ENCODE measurements at regions not wholly inside any gene's neighbourhood (a gene's known extent, or its start where the extent isn't known, plus 50 kb on each side); places are given as distances from the start of the nearest gene placed in this dataset.

GRCh38 chr17:83190004-83190385 lies 110.6 kb downstream of the METRNL start:
- Histone ChIP-seq H3K18ac (ENCODE audit: extremely low read depth, low read length) (no peak overlapping the region), H2AK5ac (ENCODE audit: low read depth, low read length) (no peak overlapping the region)
- no peak for FAIRE-seq

More at GRCh38 chr17:83190004-83190385, 110.6 kb downstream of the METRNL start:
- Histone ChIP-seq H2BK15ac (ENCODE audit: low read length) (no peak overlapping the region), H3K4me1 (replicated peaks in 1 of 4; ENCODE audit: control insufficient read depth in 3 of 4, insufficient read depth in 4 of 4, low read length in 3 of 4) (no peaks in the 10 kb centered on the region), H2BK120ac (replicated peaks; ENCODE audit: low read depth, low read length) (no peak overlapping the region), H3K27me3 (replicated peaks in 1 of 4; ENCODE audit: control insufficient read depth in 3 of 4, extremely low read depth in 1 of 4, insufficient read depth in 3 of 4, low read length in 3 of 4) (no peaks in the 10 kb centered on the region; a peak in 2 of 7 replicates), H3K4ac (replicated peaks; ENCODE audit: insufficient read length, low read depth, low read length) (no peak overlapping the region), H3K27ac (ENCODE audit: low read depth, low read length) (no peak overlapping the region), H4K5ac (ENCODE audit: insufficient read length, low read depth, low read length) (no peak overlapping the region), H2BK12ac (ENCODE audit: low read depth, low read length) (no peak overlapping the region), H2BK5ac (ENCODE audit: low read depth, low read length) (no peak overlapping the region), H3K9me3 (ENCODE audit: insufficient read depth in 2 of 2, low read depth in 1 of 2, low read length in 1 of 2) (peaks cover 80 to 89% of the 10 kb centered on the region in 2 experiments), H3K4me2 (ENCODE audit: insufficient read depth in 1 of 2, low read depth in 2 of 2, low read length in 2 of 2) (no peak overlapping the region), H3K4me3 (ENCODE audit: extremely low read depth in 1 of 4, insufficient read depth in 2 of 4, low read depth in 3 of 4, low read length in 4 of 4) (no peak overlapping the region), H4K91ac (replicated peaks; ENCODE audit: insufficient read length, low read length) (no peak overlapping the region), H3K23ac (ENCODE audit: insufficient read length) (no peak overlapping the region), H4K8ac (ENCODE audit: extremely low read depth, insufficient read depth, low read length) (no peak overlapping the region), H2BK20ac (ENCODE audit: low read length) (no peak overlapping the region), H2AFZ (ENCODE audit: low read length) (no peak overlapping the region), H3K9ac (replicated peaks in 1 of 4; ENCODE audit: extremely low read depth in 1 of 4, low read depth in 3 of 4, low read length in 3 of 4) (no peak overlapping the region), H4K20me1 (replicated peaks in 1 of 2; ENCODE audit: control insufficient read depth in 1 of 2, insufficient read depth in 2 of 2, low read length in 2 of 2) (no peaks in the 10 kb centered on the region), H3K79me2 (ENCODE audit: control insufficient read depth in 1 of 2, insufficient read depth in 2 of 2, low read length in 2 of 2) (no peaks in the 10 kb centered on the region), H3K36me3 (ENCODE audit: control insufficient read depth in 2 of 4, insufficient read depth in 4 of 4, low read length in 3 of 4) (no peaks in the 10 kb centered on the region), H3K56ac (replicated peaks; ENCODE audit: insufficient read length, low read depth, low read length) (no peak overlapping the region), H3K14ac (ENCODE audit: insufficient read length) (no peak overlapping the region), H3K23me2 (ENCODE audit: low read depth, low read length) (no peaks in the 10 kb centered on the region), H3K79me1 (ENCODE audit: low read depth, low read length) (no peaks in the 10 kb centered on the region)
- TF ChIP-seq TAF1 (IDR thresholded peaks at IDR 0.05; ENCODE audit: low read depth, low read length) (no peak), HDAC6 (IDR thresholded peaks at IDR 0.05; ENCODE audit: low read depth, low read length) (no peak), SUZ12 (IDR thresholded peaks at IDR 0.05; ENCODE audit: low read length) (no peak), KDM4A (IDR thresholded peaks at IDR 0.05; ENCODE audit: low read depth, low read length, severe bottlenecking) (no peak), SP1 (IDR thresholded peaks at IDR 0.05; ENCODE audit: low read depth, low read length) (no peak), SIN3A (conservative IDR thresholded peaks at IDR 0.05 in 1 of 2, IDR thresholded peaks at IDR 0.05 in 1 of 2; ENCODE audit: low read depth in 1 of 2, low read length in 2 of 2) (no peak), KDM1A (IDR thresholded peaks at IDR 0.05; ENCODE audit: borderline replicate concordance, low read length) (no peak)
- WGBS, 2 experiments (ENCODE audit: extremely low coverage in 1 of 2, insufficient coverage in 1 of 2, insufficient read length in 1 of 2, insufficient replicate concordance in 2 of 2, low coverage in 1 of 2, low lambda C conversion rate in 2 of 2, missing lambda C conversion rate in 1 of 2): 81% methylated on average over 12 of the region's 12 CpGs; no CpG with 5 or more reads in 1 of the 2 experiments
- ChIA-PET POLR2A (ENCODE audit: partially characterized antibody) (no interaction called here), CTCF (ENCODE audit: partially characterized antibody) (interaction anchor here (1.0 kb wide), 1 partner anchor 11 kb away, joined by 3 read pairs; no protein-coding TSS in a partner anchor)
- peak in 1 of 2 experiments; percentile 14 for DNase-seq (ENCODE audit: low read depth in 1 of 2, low spot score in 2 of 2)
